HEK293 (cell line): ENCODE measurements at regions not wholly inside any gene's neighbourhood (a gene's known extent, or its start where the extent isn't known, plus 50 kb on each side); places are given as distances from the start of the nearest gene placed in this dataset.

Experiments used
- CTCF ChIA-PET: fragments of 350-600 bp; formaldehyde crosslinking; extraction: SDS; loops from one replicate; lab custom pipeline; 2021; ENCODE audit warnings: antibody characterized with exemption; lab: Yijun Ruan, JAX
- POLR2A ChIA-PET: fragments of 300-600 bp; formaldehyde crosslinking; extraction: SDS; loops from one replicate; lab custom pipeline; 2020; ENCODE audit warnings: antibody characterized with exemption, inconsistent platforms; lab: Yijun Ruan, JAX
- H3K27ac ChIP-seq: fragments of 200-500 bp; sonication (Bioruptor generic); 2 replicates; pipeline ENCODE4 v1.5.1; 2014; ENCODE audit warnings: low read depth, low read length, control low read depth, inconsistent platforms; ENCODE audit errors: extremely low read depth
- H3K36me3 ChIP-seq, 2 experiments: fragments of 200-500 bp in 1 of 2; sonication (Bioruptor generic) in 1 of 2; 1 replicate in 1 of 2; 2 replicates in 1 of 2; pipeline ENCODE4 v1.5.1; 2014 to 2017; ENCODE audit warnings: inconsistent platforms in 2 of 2, low read length in 2 of 2; ENCODE audit not compliant: control insufficient read depth in 2 of 2, insufficient read depth in 1 of 2
- H3K4me1 ChIP-seq: fragments of 200-500 bp; sonication (Bioruptor generic); 2 replicates; pipeline ENCODE4 v1.5.1; 2014; ENCODE audit warnings: mild to moderate bottlenecking, low read length, inconsistent platforms; ENCODE audit not compliant: control insufficient read depth, insufficient read depth
- H3K4me3 ChIP-seq: 2 replicates; pipeline ENCODE4 v1.5.1; 2011; ENCODE audit warnings: low read depth, mild to moderate bottlenecking, control low read depth, low read length, moderate library complexity
- H3K9me3 ChIP-seq: fragments of 200-500 bp; sonication (Bioruptor generic); 2 replicates; pipeline ENCODE4 v1.5.1; 2014; ENCODE audit warnings: low read depth, low read length, inconsistent platforms; ENCODE audit not compliant: control insufficient read depth, insufficient read depth
- GLI2 ChIP-seq: fragments of 450-650 bp; formaldehyde crosslinking; IDR thresholded peaks from 2 replicates; pipeline ENCODE4; 2017; ENCODE audit warnings: missing biosample characterization, missing genetic modification characterization, low read depth, borderline replicate concordance
- HOXA7 ChIP-seq: sonication (generic); formaldehyde crosslinking; IDR thresholded peaks from 2 replicates; pipeline ENCODE4 v1.8.1; 2022; ENCODE audit warnings: missing genetic modification reagents, borderline replicate concordance
- KLF9 ChIP-seq: fragments of 450-650 bp; formaldehyde crosslinking; IDR thresholded peaks from 2 replicates; pipeline ENCODE4 v1.5.1; 2016; ENCODE audit warnings: missing biosample characterization, missing genetic modification characterization, low read depth
- PRDM1 ChIP-seq: fragments of 450-650 bp; formaldehyde crosslinking; IDR thresholded peaks from 2 replicates; pipeline ENCODE4; 2016; ENCODE audit warnings: missing biosample characterization, missing genetic modification characterization
- RBAK ChIP-seq: fragments of 450-650 bp; formaldehyde crosslinking; IDR thresholded peaks from 2 replicates; pipeline ENCODE4 v1.5.1; 2016; ENCODE audit warnings: missing biosample characterization, missing genetic modification characterization
- ZNF114 ChIP-seq: fragments of 450-650 bp; formaldehyde crosslinking; IDR thresholded peaks from 2 replicates; pipeline ENCODE4 v1.5.0; 2017; ENCODE audit warnings: missing biosample characterization, missing genetic modification characterization
- ZNF133 ChIP-seq: fragments of 450-650 bp; formaldehyde crosslinking; IDR thresholded peaks from 2 replicates; pipeline ENCODE4 v1.5.1; 2016; ENCODE audit warnings: missing biosample characterization, missing genetic modification characterization
- ZNF140 ChIP-seq: fragments of 450-650 bp; formaldehyde crosslinking; IDR thresholded peaks from 2 replicates; pipeline ENCODE4 v1.5.1; 2016; ENCODE audit warnings: missing biosample characterization, missing genetic modification characterization
- ZNF221 ChIP-seq: fragments of 450-650 bp; formaldehyde crosslinking; IDR thresholded peaks from 2 replicates; pipeline ENCODE4 v1.5.1; 2017; ENCODE audit warnings: missing biosample characterization, missing genetic modification characterization, borderline replicate concordance
- ZNF366 ChIP-seq: fragments of 450-650 bp; formaldehyde crosslinking; conservative IDR thresholded peaks from 2 replicates; pipeline ENCODE4 v1.5.1; 2016; ENCODE audit warnings: missing biosample characterization, missing genetic modification characterization
- ZNF37A ChIP-seq: fragments of 450-650 bp; IDR thresholded peaks from 2 replicates; pipeline ENCODE4 v1.5.1; 2018; ENCODE audit warnings: missing biosample characterization, missing genetic modification characterization
- ZNF48 ChIP-seq: fragments of 450-650 bp; formaldehyde crosslinking; IDR thresholded peaks from 2 replicates; pipeline ENCODE4 v1.5.1; 2016; ENCODE audit warnings: missing biosample characterization, missing genetic modification characterization
- ZNF530 ChIP-seq: fragments of 450-650 bp; formaldehyde crosslinking; IDR thresholded peaks from 2 replicates; pipeline ENCODE4 v1.5.1; 2016; ENCODE audit warnings: low read depth, missing biosample characterization, missing genetic modification characterization
- ZNF549 ChIP-seq: fragments of 450-650 bp; IDR thresholded peaks from 2 replicates; pipeline ENCODE4 v1.5.1; 2018; ENCODE audit warnings: missing biosample characterization, missing genetic modification characterization, mild to moderate bottlenecking, inconsistent platforms, moderate library complexity
- ZNF560 ChIP-seq: fragments of 450-650 bp; formaldehyde crosslinking; IDR thresholded peaks from 2 replicates; pipeline ENCODE4 v1.5.1; 2017; ENCODE audit warnings: missing biosample characterization, missing genetic modification characterization, borderline replicate concordance
- ZNF585B ChIP-seq: fragments of 450-650 bp; formaldehyde crosslinking; IDR thresholded peaks from 2 replicates; pipeline ENCODE4 v1.5.1; 2016; ENCODE audit warnings: missing biosample characterization, missing genetic modification characterization
- ZNF600 ChIP-seq: fragments of 450-650 bp; formaldehyde crosslinking; IDR thresholded peaks from 2 replicates; pipeline ENCODE4 v1.5.1; 2016; ENCODE audit warnings: missing biosample characterization, missing genetic modification characterization
- ZNF610 ChIP-seq: fragments of 450-650 bp; formaldehyde crosslinking; IDR thresholded peaks from 2 replicates; pipeline ENCODE4 v1.5.1; 2016; ENCODE audit warnings: missing biosample characterization, missing genetic modification characterization, borderline replicate concordance
- ZSCAN16 ChIP-seq: fragments of 450-650 bp; formaldehyde crosslinking; IDR thresholded peaks from 2 replicates; pipeline ENCODE4 v1.5.1; 2016; ENCODE audit warnings: missing biosample characterization, missing genetic modification characterization
- TF ChIP-seq, protein P1 (sequence below): fragments of 450-650 bp; formaldehyde crosslinking; IDR thresholded peaks from 2 replicates; pipeline ENCODE4 v1.5.1; 2016; ENCODE audit warnings: missing biosample characterization, missing genetic modification characterization, low read depth
- TF ChIP-seq, protein P2 (sequence below): fragments of 450-650 bp; formaldehyde crosslinking; IDR thresholded peaks from 2 replicates; pipeline ENCODE4 v1.5.0; 2017; ENCODE audit warnings: missing biosample characterization, missing genetic modification characterization, borderline replicate concordance
- TF ChIP-seq, protein P3 (sequence below): fragments of 450-650 bp; formaldehyde crosslinking; IDR thresholded peaks from 2 replicates; pipeline ENCODE4 v1.5.1; 2017; ENCODE audit warnings: missing biosample characterization, missing genetic modification characterization
- TF ChIP-seq, protein P4 (sequence below): fragments of 450-650 bp; IDR thresholded peaks from 2 replicates; pipeline ENCODE4 v1.5.1; 2018; ENCODE audit warnings: missing biosample characterization, missing genetic modification characterization

DNA sequence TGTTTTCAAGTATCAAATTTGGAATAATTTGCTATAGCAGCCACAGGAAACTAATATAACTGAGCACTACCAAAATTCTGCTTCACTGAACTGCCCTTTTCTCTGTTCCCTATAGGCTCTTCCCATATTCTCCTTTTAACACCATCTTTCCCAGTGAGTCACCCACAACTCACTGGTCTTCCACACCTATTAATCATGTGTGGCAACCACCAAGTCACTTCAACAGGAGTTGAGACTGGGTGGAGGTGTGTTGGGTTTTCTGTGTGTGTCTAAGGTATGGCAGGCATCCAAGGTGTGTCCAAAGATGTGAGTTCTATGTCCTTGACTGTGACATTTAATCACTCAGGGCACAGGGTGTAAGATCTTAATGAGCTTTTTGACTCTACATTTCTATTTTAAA, 610.0 kb upstream of the CDH11 start:
- no peak for TF ChIP-seq PRDM1 (tag by site-specific recombination)
- TF ChIP-seq ZNF366 (tag by site-specific recombination), result no peak
- no peak for TF ChIP-seq ZNF549 (tag by site-specific recombination)
- TF ChIP-seq ZNF560 (tag by site-specific recombination), result no peak
- TF ChIP-seq ZNF600 (tag by site-specific recombination), result no peak
- no peak for TF ChIP-seq RBAK (tag by site-specific recombination)
- no peak for TF ChIP-seq ZNF114
- no peak for TF ChIP-seq GLI2 (tag by site-specific recombination)
- TF ChIP-seq ZNF37A (tag by site-specific recombination), result no peak
- no peak for TF ChIP-seq ZNF48
- TF ChIP-seq, protein P1, sequence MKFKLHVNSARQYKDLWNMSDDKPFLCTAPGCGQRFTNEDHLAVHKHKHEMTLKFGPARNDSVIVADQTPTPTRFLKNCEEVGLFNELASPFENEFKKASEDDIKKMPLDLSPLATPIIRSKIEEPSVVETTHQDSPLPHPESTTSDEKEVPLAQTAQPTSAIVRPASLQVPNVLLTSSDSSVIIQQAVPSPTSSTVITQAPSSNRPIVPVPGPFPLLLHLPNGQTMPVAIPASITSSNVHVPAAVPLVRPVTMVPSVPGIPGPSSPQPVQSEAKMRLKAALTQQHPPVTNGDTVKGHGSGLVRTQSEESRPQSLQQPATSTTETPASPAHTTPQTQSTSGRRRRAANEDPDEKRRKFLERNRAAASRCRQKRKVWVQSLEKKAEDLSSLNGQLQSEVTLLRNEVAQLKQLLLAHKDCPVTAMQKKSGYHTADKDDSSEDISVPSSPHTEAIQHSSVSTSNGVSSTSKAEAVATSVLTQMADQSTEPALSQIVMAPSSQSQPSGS (tag by site-specific recombination), result no peak
- TF ChIP-seq ZNF585B (tag by site-specific recombination), result no peak
- no peak for TF ChIP-seq ZSCAN16 (tag by site-specific recombination)
- no peak for TF ChIP-seq ZNF140 (tag by site-specific recombination)
- TF ChIP-seq HOXA7 (CRISPR knock-in tag), result no peak
- no peak for TF ChIP-seq ZNF530
- no peak for TF ChIP-seq KLF9 (tag by site-specific recombination)
- TF ChIP-seq, protein P2, sequence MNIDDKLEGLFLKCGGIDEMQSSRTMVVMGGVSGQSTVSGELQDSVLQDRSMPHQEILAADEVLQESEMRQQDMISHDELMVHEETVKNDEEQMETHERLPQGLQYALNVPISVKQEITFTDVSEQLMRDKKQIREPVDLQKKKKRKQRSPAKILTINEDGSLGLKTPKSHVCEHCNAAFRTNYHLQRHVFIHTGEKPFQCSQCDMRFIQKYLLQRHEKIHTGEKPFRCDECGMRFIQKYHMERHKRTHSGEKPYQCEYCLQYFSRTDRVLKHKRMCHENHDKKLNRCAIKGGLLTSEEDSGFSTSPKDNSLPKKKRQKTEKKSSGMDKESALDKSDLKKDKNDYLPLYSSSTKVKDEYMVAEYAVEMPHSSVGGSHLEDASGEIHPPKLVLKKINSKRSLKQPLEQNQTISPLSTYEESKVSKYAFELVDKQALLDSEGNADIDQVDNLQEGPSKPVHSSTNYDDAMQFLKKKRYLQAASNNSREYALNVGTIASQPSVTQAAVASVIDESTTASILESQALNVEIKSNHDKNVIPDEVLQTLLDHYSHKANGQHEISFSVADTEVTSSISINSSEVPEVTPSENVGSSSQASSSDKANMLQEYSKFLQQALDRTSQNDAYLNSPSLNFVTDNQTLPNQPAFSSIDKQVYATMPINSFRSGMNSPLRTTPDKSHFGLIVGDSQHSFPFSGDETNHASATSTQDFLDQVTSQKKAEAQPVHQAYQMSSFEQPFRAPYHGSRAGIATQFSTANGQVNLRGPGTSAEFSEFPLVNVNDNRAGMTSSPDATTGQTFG (tag by site-specific recombination), result no peak
- TF ChIP-seq, protein P3, sequence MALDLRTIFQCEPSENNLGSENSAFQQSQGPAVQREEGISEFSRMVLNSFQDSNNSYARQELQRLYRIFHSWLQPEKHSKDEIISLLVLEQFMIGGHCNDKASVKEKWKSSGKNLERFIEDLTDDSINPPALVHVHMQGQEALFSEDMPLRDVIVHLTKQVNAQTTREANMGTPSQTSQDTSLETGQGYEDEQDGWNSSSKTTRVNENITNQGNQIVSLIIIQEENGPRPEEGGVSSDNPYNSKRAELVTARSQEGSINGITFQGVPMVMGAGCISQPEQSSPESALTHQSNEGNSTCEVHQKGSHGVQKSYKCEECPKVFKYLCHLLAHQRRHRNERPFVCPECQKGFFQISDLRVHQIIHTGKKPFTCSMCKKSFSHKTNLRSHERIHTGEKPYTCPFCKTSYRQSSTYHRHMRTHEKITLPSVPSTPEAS (tag by site-specific recombination), result no peak
- H3K27ac ChIP-seq, result no peak overlapping the region
- POLR2A ChIA-PET, result no interaction called here

DNA sequence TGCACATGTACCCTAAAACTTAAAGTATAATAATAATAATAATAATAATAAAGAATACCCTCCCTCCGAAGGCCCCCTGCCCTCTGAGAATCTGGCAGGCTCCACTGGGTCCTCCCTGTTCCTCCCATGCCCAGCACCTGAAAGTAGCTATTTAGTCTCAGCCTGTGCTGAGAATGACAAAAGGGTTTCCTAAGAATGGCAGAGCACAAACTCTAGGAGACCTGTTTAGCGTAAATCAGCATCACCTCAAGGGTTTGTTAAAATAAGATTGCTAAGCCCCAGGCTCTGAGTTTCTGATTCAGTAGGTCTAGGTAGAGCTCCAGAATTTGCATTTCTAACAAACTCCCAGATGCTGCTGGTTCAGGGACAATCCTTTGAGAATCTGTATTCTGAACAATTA, 606.8 kb upstream of the CDH11 start:
- no peaks in the 10 kb centered on the region for H3K9me3 ChIP-seq
- CTCF ChIA-PET, result no interaction called here
- no peak for TF ChIP-seq ZNF221 (tag by site-specific recombination)
- TF ChIP-seq ZNF133 (tag by site-specific recombination), result no peak
- TF ChIP-seq ZNF610 (tag by site-specific recombination), result no peak
- TF ChIP-seq, protein P4, sequence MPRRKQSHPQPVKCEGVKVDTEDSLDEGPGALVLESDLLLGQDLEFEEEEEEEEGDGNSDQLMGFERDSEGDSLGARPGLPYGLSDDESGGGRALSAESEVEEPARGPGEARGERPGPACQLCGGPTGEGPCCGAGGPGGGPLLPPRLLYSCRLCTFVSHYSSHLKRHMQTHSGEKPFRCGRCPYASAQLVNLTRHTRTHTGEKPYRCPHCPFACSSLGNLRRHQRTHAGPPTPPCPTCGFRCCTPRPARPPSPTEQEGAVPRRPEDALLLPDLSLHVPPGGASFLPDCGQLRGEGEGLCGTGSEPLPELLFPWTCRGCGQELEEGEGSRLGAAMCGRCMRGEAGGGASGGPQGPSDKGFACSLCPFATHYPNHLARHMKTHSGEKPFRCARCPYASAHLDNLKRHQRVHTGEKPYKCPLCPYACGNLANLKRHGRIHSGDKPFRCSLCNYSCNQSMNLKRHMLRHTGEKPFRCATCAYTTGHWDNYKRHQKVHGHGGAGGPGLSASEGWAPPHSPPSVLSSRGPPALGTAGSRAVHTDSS, result no peak
- TF ChIP-seq KLF9 (tag by site-specific recombination), result no peak
- no peaks in the 10 kb centered on the region for H3K36me3 ChIP-seq
- POLR2A ChIA-PET, result no interaction called here
- H3K4me1 ChIP-seq, result no peaks in the 10 kb centered on the region
- no peak overlapping the region for H3K4me3 ChIP-seq
- H3K27ac ChIP-seq, result no peak overlapping the region

More for the DNA sequence above, 610.0 kb upstream of the CDH11 start:
- H3K36me3 ChIP-seq, result no peaks in the 10 kb centered on the region
- no peaks in the 10 kb centered on the region for H3K4me1 ChIP-seq
- H3K9me3 ChIP-seq, result no peaks in the 10 kb centered on the region
- H3K4me3 ChIP-seq, result no peak overlapping the region
- CTCF ChIA-PET, result interaction anchor here (0.6 kb wide), 1 partner anchor 350 kb away, joined by 3 read pairs; no protein-coding TSS in a partner anchor
